ENCODE measurements at regions not wholly inside any gene's neighbourhood (a gene's known extent, or its start where the extent isn't known, plus 50 kb on each side); places are given as distances from the start of the nearest gene placed in this dataset.

GRCh38 chr1:230500063-230500462 is 73.9 kb upstream of the PGBD5 start:
- no peak for TF ChIP-seq ZFP3 (CRISPR knock-in tag; IDR thresholded peaks at IDR 0.05)
- TF ChIP-seq ISL1 (CRISPR knock-in tag; IDR thresholded peaks at IDR 0.05), result no peak
- TF ChIP-seq ZNF8 (CRISPR knock-in tag; IDR thresholded peaks at IDR 0.05), result no peak
